K562 (cell line): ENCODE measurements at regions not wholly inside any gene's neighbourhood (a gene's known extent, or its start where the extent isn't known, plus 50 kb on each side); places are given as distances from the start of the nearest gene placed in this dataset.

Source experiments
- BMI1 ChIP-seq: fragments of 150-350 bp; IDR thresholded peaks from 2 replicates; pipeline ENCODE4 v1.6.1; 2014; ENCODE audit warnings: low read length
- CBX1 ChIP-seq: sonication (generic); IDR thresholded peaks from 2 replicates; pipeline ENCODE4 v1.6.1; 2016; ENCODE audit warnings: antibody characterized with exemption, low read depth, mild to moderate bottlenecking
- ELF4 ChIP-seq: fragments of 450-650 bp; formaldehyde crosslinking; IDR thresholded peaks from 2 replicates; pipeline ENCODE4 v1.4.0; 2022; ENCODE audit warnings: missing genetic modification characterization
- HBP1 ChIP-seq: fragments of 450-650 bp; formaldehyde crosslinking; IDR thresholded peaks from 2 replicates; pipeline ENCODE4 v1.4.0; 2022; ENCODE audit warnings: missing genetic modification characterization
- MXI1 ChIP-seq: IDR thresholded peaks from 2 replicates; pipeline ENCODE4 v1.6.1; 2011; ENCODE audit warnings: low read depth, mild to moderate bottlenecking, improper control_type of control experiment, low read length
- PML ChIP-seq: IDR thresholded peaks from 2 replicates; pipeline ENCODE4 v1.6.1; 2012; ENCODE audit warnings: low read length, inconsistent platforms
- TCFL5 ChIP-seq: fragments of 250-450 bp; sonication (Bioruptor Pico); conservative IDR thresholded peaks from 2 replicates; pipeline ENCODE4 v1.6.1; 2021; ENCODE audit warnings: mild to moderate bottlenecking, moderate library complexity, matching md5 sums
- TSC22D4 ChIP-seq: fragments of 450-650 bp; IDR thresholded peaks from 2 replicates; pipeline ENCODE4 v1.6.1; 2016; ENCODE audit warnings: missing genetic modification characterization, missing biosample characterization, control low read depth
- TSHZ1 ChIP-seq: fragments of 250-450 bp; sonication (Bioruptor Pico); IDR thresholded peaks from 2 replicates; pipeline ENCODE4 v1.4.0; 2020; ENCODE audit warnings: mild to moderate bottlenecking, moderate library complexity
- ZNF217 ChIP-seq: sonication (generic); formaldehyde crosslinking; IDR thresholded peaks from 2 replicates; pipeline ENCODE4 v1.8.0; 2022; ENCODE audit warnings: mild to moderate bottlenecking, missing genetic modification reagents
- ZNF263 ChIP-seq: sonication (generic); formaldehyde crosslinking; IDR thresholded peaks from 2 replicates; pipeline ENCODE4 v1.8.0; 2022; ENCODE audit warnings: mild to moderate bottlenecking, missing genetic modification reagents, borderline replicate concordance
- ZNF512 ChIP-seq: IDR thresholded peaks from 2 replicates; pipeline ENCODE4 v1.6.1; 2016; ENCODE audit warnings: missing genetic modification characterization, missing compliant biosample characterization
- ZNF57 ChIP-seq: fragments of 450-650 bp; formaldehyde crosslinking; IDR thresholded peaks from 2 replicates; pipeline ENCODE4 v1.4.0; 2020; ENCODE audit warnings: mild to moderate bottlenecking, moderate library complexity

- no peak for TF ChIP-seq MXI1
- no peak for TF ChIP-seq TSC22D4 (tag)
- no peak for TF ChIP-seq TCFL5 (CRISPR knock-in tag)
- TF ChIP-seq ZNF57 (CRISPR knock-in tag) = no peak
- TF ChIP-seq HBP1 = no peak
- no peak for TF ChIP-seq PML
- no peak for TF ChIP-seq BMI1
- no peak for TF ChIP-seq ZNF217
- no peak for TF ChIP-seq ZNF512 (tag)
- no peak for TF ChIP-seq CBX1
- TF ChIP-seq TSHZ1 = no peak
- no peak for TF ChIP-seq ZNF263 (CRISPR knock-in tag)
- TF ChIP-seq ELF4 (CRISPR knock-in tag) = no peak
These were observed 325.5 kb upstream of the IRX4 start (continued) for GRCh38 chr5:2208239-2208544.
